ENCODE measurements at regions not wholly inside any gene's neighbourhood (a gene's known extent, or its start where the extent isn't known, plus 50 kb on each side); places are given as distances from the start of the nearest gene placed in this dataset.

DNA sequence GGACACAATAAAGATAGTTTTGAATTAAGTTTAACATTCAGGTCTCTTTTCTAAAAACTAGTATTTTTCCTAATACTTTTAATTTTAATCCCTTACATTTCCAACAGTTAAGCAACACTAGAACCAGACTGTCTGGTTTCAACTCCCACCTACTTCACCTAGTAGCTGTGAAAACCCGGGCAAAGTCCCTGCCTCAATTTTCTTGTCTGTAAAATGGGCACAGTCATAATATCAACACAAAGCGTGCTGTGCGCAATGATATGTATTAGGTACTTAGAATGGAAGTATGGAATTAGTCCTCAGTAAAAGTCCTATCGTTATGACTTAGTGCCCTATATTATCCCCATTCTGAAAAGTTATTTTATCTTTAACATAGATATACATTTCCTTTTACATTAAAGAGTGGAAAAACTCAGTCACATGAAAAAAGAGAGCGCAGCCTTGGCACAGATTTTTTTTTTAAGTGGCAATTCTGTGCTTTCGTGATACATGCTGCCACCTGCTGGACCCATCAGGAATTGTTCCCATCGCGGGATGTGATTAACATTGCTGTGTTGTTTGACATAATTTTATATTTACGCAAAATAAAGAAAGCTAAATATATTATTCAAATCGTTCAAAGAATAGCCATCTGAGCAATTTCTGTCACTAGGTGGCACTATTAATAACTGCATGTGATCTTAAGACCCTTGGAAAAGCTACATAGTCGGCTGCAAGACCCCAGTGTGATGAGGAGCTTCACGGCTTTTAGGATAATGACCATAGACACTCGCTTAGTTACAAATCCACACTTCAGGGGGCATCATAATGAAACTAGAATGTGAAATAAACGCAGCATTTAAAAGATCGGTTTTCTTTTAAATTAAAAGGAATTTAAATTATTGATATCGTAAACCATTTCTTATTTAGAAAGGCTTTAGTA is 59.9 kb downstream of the LIG4 start (continued):
- TF ChIP-seq, protein P1, sequence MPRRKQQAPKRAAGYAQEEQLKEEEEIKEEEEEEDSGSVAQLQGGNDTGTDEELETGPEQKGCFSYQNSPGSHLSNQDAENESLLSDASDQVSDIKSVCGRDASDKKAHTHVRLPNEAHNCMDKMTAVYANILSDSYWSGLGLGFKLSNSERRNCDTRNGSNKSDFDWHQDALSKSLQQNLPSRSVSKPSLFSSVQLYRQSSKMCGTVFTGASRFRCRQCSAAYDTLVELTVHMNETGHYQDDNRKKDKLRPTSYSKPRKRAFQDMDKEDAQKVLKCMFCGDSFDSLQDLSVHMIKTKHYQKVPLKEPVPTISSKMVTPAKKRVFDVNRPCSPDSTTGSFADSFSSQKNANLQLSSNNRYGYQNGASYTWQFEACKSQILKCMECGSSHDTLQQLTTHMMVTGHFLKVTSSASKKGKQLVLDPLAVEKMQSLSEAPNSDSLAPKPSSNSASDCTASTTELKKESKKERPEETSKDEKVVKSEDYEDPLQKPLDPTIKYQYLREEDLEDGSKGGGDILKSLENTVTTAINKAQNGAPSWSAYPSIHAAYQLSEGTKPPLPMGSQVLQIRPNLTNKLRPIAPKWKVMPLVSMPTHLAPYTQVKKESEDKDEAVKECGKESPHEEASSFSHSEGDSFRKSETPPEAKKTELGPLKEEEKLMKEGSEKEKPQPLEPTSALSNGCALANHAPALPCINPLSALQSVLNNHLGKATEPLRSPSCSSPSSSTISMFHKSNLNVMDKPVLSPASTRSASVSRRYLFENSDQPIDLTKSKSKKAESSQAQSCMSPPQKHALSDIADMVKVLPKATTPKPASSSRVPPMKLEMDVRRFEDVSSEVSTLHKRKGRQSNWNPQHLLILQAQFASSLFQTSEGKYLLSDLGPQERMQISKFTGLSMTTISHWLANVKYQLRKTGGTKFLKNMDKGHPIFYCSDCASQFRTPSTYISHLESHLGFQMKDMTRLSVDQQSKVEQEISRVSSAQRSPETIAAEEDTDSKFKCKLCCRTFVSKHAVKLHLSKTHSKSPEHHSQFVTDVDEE (CRISPR knock-in tag; IDR thresholded peaks at IDR 0.05) = no peak
- TF ChIP-seq ISL1 (CRISPR knock-in tag; IDR thresholded peaks at IDR 0.05) = no peak
- no peak for TF ChIP-seq ARNTL (CRISPR knock-in tag; IDR thresholded peaks at IDR 0.05; ENCODE audit: borderline replicate concordance, low read depth)
- TF ChIP-seq ZFP3 (CRISPR knock-in tag; IDR thresholded peaks at IDR 0.05) = no peak
- TF ChIP-seq ZNF565 (CRISPR knock-in tag; conservative IDR thresholded peaks at IDR 0.05; ENCODE audit: low read depth) = no peak
- TF ChIP-seq OSR1 (CRISPR knock-in tag; IDR thresholded peaks at IDR 0.05) = no peak

DNA sequence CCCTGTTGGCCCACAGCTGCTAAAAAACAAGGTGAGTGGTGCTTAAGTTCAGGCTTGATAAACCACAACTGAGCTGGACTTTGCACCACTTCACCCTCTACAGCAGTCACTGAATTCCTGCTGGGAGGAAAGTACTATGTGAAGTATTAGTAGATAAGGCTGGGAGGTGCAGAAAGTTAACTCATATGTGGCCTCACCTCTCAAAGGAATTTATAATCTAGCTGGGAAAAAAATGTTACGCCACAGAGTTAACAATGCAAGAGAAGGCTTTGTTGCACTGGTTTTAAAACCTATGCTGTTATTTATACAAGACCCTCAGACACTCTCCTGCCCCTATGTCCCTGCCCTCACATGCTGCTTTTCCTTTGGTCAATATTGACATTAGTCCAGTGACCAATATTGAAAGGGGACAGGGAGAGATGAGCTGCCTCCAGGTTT is 60.9 kb downstream of the LIG4 start:
- no peak for ATAC-seq
- TF ChIP-seq PPARA (CRISPR knock-in tag; IDR thresholded peaks at IDR 0.05; ENCODE audit: borderline replicate concordance) (no peak), BACH2 (CRISPR knock-in tag; IDR thresholded peaks at IDR 0.05; ENCODE audit: borderline replicate concordance) (no peak), TOX (CRISPR knock-in tag; IDR thresholded peaks at IDR 0.05; ENCODE audit: borderline replicate concordance) (no peak), GLIS3 (CRISPR knock-in tag; IDR thresholded peaks at IDR 0.05) (no peak), ARNTL (CRISPR knock-in tag; IDR thresholded peaks at IDR 0.05; ENCODE audit: borderline replicate concordance, low read depth) (no peak), OSR1 (CRISPR knock-in tag; IDR thresholded peaks at IDR 0.05) (no peak)

DNA sequence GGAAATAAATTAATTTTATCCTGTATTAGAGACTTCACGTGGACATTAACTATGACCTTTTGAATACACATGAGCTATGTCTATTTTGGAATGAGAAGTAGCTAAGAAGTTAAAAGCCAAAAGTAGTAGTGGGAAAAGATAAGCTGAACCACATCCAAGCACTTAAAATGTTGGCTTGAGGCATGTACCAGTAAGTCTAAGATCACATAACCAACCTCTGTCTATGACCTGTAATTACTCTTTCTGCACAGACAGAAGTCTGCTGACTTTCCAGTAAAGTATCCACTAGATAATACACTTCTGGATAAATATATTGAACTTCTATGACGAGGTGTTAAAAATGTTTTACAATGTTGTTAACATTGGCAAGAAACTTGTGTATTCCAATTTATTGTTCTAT is 68.7 kb downstream of the LIG4 start:
- TF ChIP-seq RARB (CRISPR knock-in tag; IDR thresholded peaks at IDR 0.05) (no peak), ZNF565 (CRISPR knock-in tag; conservative IDR thresholded peaks at IDR 0.05; ENCODE audit: low read depth) (no peak)

DNA sequence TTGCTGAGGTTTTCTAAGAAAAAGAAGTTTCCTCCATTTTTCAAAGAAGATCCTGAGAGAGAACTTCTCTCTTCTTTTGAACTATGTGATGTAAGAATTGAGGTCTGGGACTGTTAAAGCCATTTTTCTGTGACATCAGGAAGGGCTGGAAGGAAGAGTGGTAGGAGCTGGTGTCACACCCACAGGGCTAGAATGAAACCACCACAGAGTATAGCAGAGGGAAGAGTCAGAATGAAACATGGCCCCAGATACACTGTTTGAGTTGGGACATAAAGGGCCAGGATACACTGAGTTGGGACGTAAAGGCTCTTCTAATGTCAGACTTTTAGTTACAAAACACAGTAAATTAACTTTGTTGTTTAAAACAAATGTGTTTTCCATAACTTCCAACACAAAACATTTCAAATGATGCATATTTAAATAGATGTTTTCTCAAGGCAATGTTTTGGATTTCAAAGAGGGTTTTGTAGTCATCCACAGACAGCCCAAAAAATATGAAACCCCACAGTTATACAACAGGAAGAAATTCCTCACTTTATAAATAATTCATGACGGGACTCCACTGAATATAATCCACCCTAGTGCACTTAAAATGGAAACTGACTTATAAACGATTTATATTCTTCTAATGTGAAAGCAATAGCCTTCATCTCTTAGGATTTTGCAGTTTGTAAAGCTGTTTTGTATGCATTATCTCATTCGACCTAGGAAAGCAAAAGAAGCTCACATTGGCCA is 72.5 kb downstream of the LIG4 start:
- no peak for ATAC-seq
- TF ChIP-seq ESRRG (CRISPR knock-in tag; IDR thresholded peaks at IDR 0.05) (no peak), ZNF8 (CRISPR knock-in tag; IDR thresholded peaks at IDR 0.05) (no peak), TCF4 (CRISPR knock-in tag; IDR thresholded peaks at IDR 0.05; ENCODE audit: borderline replicate concordance) (no peak), GLIS3 (CRISPR knock-in tag; IDR thresholded peaks at IDR 0.05) (no peak), ZNF70 (CRISPR knock-in tag; IDR thresholded peaks at IDR 0.05) (no peak), OSR1 (CRISPR knock-in tag; IDR thresholded peaks at IDR 0.05) (no peak), RARB (CRISPR knock-in tag; IDR thresholded peaks at IDR 0.05) (no peak), ISL1 (CRISPR knock-in tag; IDR thresholded peaks at IDR 0.05) (no peak), ARNTL (CRISPR knock-in tag; IDR thresholded peaks at IDR 0.05; ENCODE audit: borderline replicate concordance, low read depth) (no peak), ZFP3 (CRISPR knock-in tag; IDR thresholded peaks at IDR 0.05) (no peak)
- TF ChIP-seq, protein P2, sequence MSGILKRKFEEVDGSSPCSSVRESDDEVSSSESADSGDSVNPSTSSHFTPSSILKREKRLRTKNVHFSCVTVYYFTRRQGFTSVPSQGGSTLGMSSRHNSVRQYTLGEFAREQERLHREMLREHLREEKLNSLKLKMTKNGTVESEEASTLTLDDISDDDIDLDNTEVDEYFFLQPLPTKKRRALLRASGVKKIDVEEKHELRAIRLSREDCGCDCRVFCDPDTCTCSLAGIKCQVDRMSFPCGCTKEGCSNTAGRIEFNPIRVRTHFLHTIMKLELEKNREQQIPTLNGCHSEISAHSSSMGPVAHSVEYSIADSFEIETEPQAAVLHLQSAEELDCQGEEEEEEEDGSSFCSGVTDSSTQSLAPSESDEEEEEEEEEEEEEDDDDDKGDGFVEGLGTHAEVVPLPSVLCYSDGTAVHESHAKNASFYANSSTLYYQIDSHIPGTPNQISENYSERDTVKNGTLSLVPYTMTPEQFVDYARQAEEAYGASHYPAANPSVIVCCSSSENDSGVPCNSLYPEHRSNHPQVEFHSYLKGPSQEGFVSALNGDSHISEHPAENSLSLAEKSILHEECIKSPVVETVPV (CRISPR knock-in tag; IDR thresholded peaks at IDR 0.05) = no peak
- TF ChIP-seq, protein P3, sequence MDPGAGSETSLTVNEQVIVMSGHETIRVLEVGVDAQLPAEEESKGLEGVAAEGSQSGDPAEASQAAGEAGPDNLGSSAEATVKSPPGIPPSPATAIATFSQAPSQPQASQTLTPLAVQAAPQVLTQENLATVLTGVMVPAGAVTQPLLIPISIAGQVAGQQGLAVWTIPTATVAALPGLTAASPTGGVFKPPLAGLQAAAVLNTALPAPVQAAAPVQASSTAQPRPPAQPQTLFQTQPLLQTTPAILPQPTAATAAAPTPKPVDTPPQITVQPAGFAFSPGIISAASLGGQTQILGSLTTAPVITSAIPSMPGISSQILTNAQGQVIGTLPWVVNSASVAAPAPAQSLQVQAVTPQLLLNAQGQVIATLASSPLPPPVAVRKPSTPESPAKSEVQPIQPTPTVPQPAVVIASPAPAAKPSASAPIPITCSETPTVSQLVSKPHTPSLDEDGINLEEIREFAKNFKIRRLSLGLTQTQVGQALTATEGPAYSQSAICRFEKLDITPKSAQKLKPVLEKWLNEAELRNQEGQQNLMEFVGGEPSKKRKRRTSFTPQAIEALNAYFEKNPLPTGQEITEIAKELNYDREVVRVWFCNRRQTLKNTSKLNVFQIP (CRISPR knock-in tag; IDR thresholded peaks at IDR 0.05; ENCODE audit: borderline replicate concordance, low read depth) = no peak

More for the DNA sequence above, 68.7 kb downstream of the LIG4 start:
- ATAC-seq = no peak

DNA sequence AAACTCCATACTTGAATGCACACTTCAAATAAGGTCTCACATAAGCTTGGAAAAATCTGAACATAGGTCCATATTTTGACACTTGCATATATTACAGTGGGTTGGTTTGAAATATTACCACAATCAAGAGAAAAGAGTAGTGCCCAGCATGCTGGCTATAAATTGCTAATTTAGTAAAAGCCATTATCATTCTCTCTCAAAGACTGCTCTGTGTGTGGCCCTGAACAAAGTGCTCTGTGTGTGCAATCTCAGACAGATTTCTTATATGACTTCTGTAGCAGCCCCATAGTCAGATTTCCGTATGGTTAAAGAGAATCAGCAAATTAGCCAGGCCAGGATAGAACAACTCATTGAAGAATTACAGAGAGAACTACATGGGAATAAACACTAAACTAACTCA is 78.2 kb downstream of the LIG4 start:
- ATAC-seq = no peak
- TF ChIP-seq ZNF8 (CRISPR knock-in tag; IDR thresholded peaks at IDR 0.05) (no peak), ZC3H10 (CRISPR knock-in tag; IDR thresholded peaks at IDR 0.05) (no peak), PPARA (CRISPR knock-in tag; IDR thresholded peaks at IDR 0.05; ENCODE audit: borderline replicate concordance) (no peak), ARNTL (CRISPR knock-in tag; IDR thresholded peaks at IDR 0.05; ENCODE audit: borderline replicate concordance, low read depth) (no peak), SNAI2 (CRISPR knock-in tag; IDR thresholded peaks at IDR 0.05) (no peak)
- TF ChIP-seq, protein P4, sequence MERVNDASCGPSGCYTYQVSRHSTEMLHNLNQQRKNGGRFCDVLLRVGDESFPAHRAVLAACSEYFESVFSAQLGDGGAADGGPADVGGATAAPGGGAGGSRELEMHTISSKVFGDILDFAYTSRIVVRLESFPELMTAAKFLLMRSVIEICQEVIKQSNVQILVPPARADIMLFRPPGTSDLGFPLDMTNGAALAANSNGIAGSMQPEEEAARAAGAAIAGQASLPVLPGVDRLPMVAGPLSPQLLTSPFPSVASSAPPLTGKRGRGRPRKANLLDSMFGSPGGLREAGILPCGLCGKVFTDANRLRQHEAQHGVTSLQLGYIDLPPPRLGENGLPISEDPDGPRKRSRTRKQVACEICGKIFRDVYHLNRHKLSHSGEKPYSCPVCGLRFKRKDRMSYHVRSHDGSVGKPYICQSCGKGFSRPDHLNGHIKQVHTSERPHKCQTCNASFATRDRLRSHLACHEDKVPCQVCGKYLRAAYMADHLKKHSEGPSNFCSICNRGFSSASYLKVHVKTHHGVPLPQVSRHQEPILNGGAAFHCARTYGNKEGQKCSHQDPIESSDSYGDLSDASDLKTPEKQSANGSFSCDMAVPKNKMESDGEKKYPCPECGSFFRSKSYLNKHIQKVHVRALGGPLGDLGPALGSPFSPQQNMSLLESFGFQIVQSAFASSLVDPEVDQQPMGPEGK (CRISPR knock-in tag; IDR thresholded peaks at IDR 0.05; ENCODE audit: borderline replicate concordance) = no peak
- TF ChIP-seq, protein P1 (CRISPR knock-in tag; IDR thresholded peaks at IDR 0.05) = no peak
